ENCODE measurements at regions not wholly inside any gene's neighbourhood (a gene's known extent, or its start where the extent isn't known, plus 50 kb on each side); places are given as distances from the start of the nearest gene placed in this dataset.
"Not testable (repeated sequence)": the region's sequence is repeated elsewhere in the genome, so short reads cannot be mapped to it uniquely, and the experiment has no call there.

GRCh38 chr5:111977436-111977829 lies 220.4 kb upstream of the NREP start:
- DNase-seq (ENCODE audit: low read depth) = no peak

- DNase-seq (ENCODE audit: low read depth) = no peak
These were observed 219.9 kb upstream of the NREP start for GRCh38 chr5:111976705-111977435.

GRCh38 chr5:111975133-111975532 lies 218.1 kb upstream of the NREP start:
- peak; percentile 11 for DNase-seq (ENCODE audit: low read depth)

- DNase-seq (ENCODE audit: low read depth) = no peak
These were observed 217.0 kb upstream of the NREP start for GRCh38 chr5:111973961-111974360.

GRCh38 chr5:111972548-111972947 lies 215.6 kb upstream of the NREP start:
- DNase-seq (ENCODE audit: low read depth) = no peak

GRCh38 chr5:111972080-111972479 lies 215.1 kb upstream of the NREP start:
- no peak for DNase-seq (ENCODE audit: low read depth)

- no peak for DNase-seq (ENCODE audit: low read depth)
These were observed 211.5 kb upstream of the NREP start for GRCh38 chr5:111968459-111968858.

- no peak for DNase-seq (ENCODE audit: low read depth)
These were observed 210.5 kb upstream of the NREP start for GRCh38 chr5:111967463-111967862.

GRCh38 chr5:111966290-111966689 lies 209.3 kb upstream of the NREP start:
- DNase-seq (ENCODE audit: low read depth) = no peak

- DNase-seq (ENCODE audit: low read depth) = no peak
These were observed 206.6 kb upstream of the NREP start for GRCh38 chr5:111963555-111963954.

GRCh38 chr5:111962906-111963305 lies 205.9 kb upstream of the NREP start:
- no peak for DNase-seq (ENCODE audit: low read depth)

- peak; percentile 30 for DNase-seq (ENCODE audit: low read depth)
These were observed 204.9 kb upstream of the NREP start for GRCh38 chr5:111961862-111962261.

GRCh38 chr5:111960476-111961215 lies 203.7 kb upstream of the NREP start:
- DNase-seq (ENCODE audit: low read depth) = peak; percentile 10

GRCh38 chr5:111958851-111959250 lies 201.9 kb upstream of the NREP start:
- no peak for DNase-seq (ENCODE audit: low read depth)

GRCh38 chr5:111956765-111957164 lies 199.8 kb upstream of the NREP start:
- DNase-seq (ENCODE audit: low read depth) = not testable (repeated sequence)

GRCh38 chr5:111954516-111955395 lies 197.8 kb upstream of the NREP start:
- peak; percentile 22 for DNase-seq (ENCODE audit: low read depth)

- DNase-seq (ENCODE audit: low read depth) = peak; percentile 59
These were observed 196.5 kb upstream of the NREP start for GRCh38 chr5:111953351-111954127.

- no peak for DNase-seq (ENCODE audit: low read depth)
These were observed 195.6 kb upstream of the NREP start for GRCh38 chr5:111952555-111952954.

- peak; percentile 36 for DNase-seq (ENCODE audit: low read depth)
These were observed 193.7 kb upstream of the NREP start for GRCh38 chr5:111950660-111951059.

GRCh38 chr5:111948092-111948841 lies 191.3 kb upstream of the NREP start:
- DNase-seq (ENCODE audit: low read depth) = peak; percentile 60

Data from myocyte (in vitro differentiated cells).